GM19324 (cell line): ENCODE measurements at regions not wholly inside any gene's neighbourhood (a gene's known extent, or its start where the extent isn't known, plus 50 kb on each side); places are given as distances from the start of the nearest gene placed in this dataset.
A peak's percentile ranks its signal among the peaks of the same experiment; 100 is the strongest.
"Not testable (repeated sequence)": the region's sequence is repeated elsewhere in the genome, so short reads cannot be mapped to it uniquely, and the experiment has no call there.

ENCODE experiments used
- ATAC-seq: cut with Tn5 transposase; IDR thresholded peaks from one replicate; pipeline ENCODE4 v1.9.1; 2021; ENCODE audit warnings: mild to moderate bottlenecking, moderate library complexity; ENCODE audit not compliant: unreplicated experiment, low FRiP score

- no peak for ATAC-seq
Measured at GRCh38 chr4:81375745-81376144, 96.0 kb downstream of the RASGEF1B start.

DNA sequence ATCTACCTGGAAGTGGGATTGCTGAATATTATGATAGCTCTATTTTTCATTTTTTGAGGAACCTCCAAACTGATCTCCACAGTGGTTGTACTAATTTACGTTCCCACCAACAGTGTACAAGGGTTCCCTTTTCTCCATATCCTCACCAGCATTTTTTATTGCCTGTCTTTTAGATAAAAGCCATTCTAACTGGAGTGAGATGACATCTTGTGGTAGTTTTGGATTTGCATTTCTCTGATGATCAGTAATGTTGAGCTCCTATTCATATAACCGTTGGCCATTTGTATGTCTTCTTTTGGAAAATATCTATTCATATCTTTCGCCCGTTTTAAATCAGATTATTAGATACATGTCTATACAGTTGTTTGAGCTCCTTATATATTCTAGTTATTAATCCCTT, 101.8 kb downstream of the RASGEF1B start:
- no peak for ATAC-seq

DNA sequence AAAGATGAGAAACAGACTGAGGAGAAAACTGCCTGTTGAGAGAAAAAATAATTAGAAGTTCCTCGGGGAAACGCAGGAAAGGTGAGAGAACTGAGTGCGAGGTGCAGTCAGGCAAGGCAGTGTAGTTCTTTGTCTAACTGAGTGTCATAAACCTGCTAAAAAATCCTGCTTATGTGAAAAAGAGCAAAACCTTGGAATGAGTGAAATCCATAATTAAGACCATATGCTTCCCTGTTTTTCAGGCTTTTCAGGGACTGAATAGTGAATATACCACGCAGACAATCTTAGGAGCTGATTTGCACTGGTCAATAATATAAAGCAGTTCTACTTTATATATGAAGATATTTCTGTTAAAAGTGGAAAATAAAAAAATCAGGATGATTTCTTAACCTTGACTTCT, 104.9 kb downstream of the RASGEF1B start:
- no peak for ATAC-seq

GRCh38 chr4:81360737-81361136, 111.0 kb downstream of the RASGEF1B start:
- ATAC-seq: no peak

DNA sequence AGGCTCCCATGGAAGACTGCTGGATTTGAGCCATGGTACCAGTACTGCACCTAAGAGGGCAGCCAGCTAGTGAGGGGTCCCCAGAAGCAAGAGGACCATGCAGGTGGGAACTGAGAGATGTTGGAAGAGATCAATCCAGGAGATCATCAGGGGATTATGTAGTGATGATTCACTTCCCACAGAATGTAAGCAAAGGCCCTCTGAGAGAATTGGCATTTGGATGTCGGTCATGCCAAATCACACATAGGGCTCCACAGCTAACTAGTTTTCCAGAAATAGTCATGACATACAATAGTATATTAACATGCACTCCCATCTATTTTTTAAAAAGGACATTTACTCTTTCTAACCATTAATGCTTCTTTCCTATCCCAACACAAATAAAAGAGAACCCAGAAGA, 112.5 kb downstream of the RASGEF1B start:
- ATAC-seq: no peak

DNA sequence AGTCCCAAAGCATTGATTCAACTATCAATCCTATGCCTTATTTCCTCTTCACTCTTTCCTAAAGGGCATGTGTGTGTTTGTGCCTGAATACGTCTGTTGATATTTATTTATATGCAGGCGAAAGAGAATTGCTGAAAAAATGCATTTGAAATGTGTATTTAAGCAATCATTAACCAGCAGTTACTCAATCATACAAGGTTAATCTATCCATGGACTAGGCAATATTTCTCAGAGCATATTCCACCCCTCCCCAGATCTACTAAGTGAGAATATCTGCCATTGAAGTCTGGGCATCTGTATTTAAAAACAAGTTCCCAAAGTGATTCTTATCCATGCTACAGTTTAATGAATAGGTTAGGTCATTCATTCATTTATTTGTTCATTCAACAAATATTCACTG, 113.6 kb downstream of the RASGEF1B start:
- no peak for ATAC-seq

DNA sequence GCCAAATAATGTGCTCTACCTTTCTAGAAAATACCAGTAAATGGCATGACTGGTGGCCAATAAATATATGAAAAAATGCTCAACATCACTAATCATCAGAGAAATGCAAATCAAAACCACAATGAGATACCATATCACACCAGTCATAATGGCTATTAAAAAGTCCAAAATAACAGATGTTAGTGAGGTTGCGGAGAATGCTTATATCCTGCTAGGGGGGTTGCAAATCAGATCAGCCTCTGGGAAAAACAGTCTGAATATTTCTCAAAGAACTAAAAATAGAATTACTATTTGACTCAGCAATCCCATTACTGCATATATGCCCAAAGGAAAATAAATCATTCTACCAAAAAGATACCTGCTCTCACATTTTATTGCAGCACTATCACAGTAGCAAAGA, 115.1 kb downstream of the RASGEF1B start:
- no peak for ATAC-seq

DNA sequence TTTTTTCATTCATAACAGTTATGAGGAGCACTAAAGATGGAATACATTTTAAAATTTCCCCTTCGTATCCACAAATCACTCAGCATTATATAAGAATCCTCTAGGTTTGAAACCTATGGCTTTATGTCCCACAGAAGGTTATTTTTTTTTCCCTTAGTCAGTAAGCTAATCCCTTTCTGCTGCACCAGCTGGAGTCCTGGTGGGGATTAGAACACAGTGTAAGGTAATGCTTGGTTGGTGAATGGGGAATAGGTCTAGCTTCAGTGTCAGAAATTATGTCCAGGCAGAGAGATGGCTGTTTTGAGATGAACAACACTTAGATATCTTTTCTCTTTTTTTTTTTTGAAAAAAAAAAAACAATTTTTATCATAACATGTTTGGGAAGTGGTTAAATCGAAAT, 116.6 kb downstream of the RASGEF1B start:
- no peak for ATAC-seq

DNA sequence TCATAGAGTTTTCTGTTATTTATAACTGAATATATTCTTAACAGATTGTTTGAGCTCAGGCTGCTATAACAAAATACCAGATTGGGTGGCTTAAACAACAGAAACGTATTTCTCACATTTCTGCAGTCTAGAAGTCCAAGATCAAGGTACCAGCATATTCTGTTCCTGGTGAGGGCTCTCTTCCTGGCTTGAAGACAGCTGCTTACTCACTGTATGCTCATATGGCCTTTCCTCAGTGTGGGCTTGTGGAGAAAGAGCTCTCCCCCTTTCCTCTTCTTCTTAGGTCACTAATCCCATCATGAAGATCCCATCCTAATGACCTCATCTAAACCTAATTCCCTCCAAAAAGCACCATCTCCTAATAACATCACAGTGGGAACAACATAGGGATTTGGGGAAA, 117.8 kb downstream of the RASGEF1B start:
- no peak for ATAC-seq

GRCh38 chr4:81352446-81352835, 119.3 kb downstream of the RASGEF1B start:
- ATAC-seq: no peak

- peak; percentile 87 for ATAC-seq
Measured at GRCh38 chr4:81351654-81352445, 119.9 kb downstream of the RASGEF1B start.

GRCh38 chr4:81350040-81350439, 121.7 kb downstream of the RASGEF1B start:
- no peak for ATAC-seq

DNA sequence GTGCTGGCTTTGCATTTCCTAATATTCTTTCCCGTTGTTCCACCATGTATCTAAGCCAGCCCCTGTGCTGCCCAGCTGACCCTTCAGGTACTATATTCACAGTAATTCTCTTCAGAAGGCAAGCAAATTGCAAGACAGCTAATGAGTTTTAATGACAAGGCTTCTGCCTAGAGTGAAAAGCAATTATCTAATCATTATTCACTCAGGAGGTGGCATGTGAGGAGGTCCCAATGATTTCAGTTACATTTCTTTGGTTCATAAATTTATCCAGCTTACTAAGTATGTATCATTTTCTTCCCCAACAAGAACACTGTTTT, 123.0 kb downstream of the RASGEF1B start:
- ATAC-seq: no peak

DNA sequence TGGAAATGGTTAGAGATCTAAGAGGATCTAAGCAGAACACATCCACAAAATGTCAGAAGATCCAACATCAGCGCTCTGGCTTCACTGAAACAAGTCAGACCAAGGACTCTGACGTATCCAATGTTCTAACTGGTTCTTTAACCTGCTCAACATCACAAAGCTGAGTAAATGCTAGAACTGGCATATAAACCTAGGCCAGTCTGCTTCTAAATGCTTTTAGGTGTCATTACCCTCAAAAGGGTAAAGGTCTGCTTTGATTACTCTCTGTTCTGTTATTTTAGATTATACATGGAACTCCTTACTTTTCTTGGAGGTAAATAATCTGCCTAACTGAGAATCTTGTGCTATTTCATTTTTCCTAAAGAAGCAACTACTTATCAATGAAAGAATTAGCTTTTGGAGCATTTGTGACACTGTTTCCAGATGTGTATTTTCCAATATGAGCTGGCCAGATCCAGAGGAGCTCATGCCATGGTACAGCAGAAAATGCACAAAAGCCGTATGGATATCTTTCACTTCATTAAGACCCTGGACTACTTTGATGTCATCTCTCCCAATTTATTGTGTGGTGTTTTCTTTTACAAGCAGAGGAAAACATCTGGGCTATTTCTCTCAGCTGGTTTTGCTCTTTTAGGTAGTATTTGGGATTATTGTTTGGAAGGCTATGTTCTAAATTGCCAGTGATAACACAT, 123.5 kb downstream of the RASGEF1B start:
- no peak for ATAC-seq

GRCh38 chr4:81346719-81347118, 125.0 kb downstream of the RASGEF1B start:
- no peak for ATAC-seq

- no peak for ATAC-seq
Measured at GRCh38 chr4:81343536-81343935, 128.2 kb downstream of the RASGEF1B start.

- no peak for ATAC-seq
Measured at GRCh38 chr4:81343046-81343445, 128.0 kb upstream of the PRKG2 start.

DNA sequence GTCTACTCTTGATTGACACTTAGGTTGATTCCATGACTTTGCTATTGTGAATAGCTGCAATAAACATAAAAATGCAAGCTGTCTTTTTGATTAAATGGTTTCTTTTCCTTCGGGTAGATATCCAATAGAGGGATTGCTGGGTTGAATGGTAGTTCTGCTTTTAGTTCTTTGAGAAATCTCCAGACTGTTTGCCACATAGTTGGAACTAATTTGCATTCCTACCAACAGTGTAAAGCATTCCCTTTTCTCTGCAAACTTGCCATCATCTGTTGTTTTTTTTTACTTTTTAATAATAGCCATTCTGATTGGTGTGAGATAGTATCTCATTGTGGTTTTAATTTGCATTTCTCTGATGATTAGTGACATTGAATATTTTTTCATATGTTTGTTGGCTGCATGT, 122.2 kb upstream of the PRKG2 start:
- no peak for ATAC-seq

- ATAC-seq: no peak
Measured at GRCh38 chr4:81335122-81335912, 120.3 kb upstream of the PRKG2 start.

DNA sequence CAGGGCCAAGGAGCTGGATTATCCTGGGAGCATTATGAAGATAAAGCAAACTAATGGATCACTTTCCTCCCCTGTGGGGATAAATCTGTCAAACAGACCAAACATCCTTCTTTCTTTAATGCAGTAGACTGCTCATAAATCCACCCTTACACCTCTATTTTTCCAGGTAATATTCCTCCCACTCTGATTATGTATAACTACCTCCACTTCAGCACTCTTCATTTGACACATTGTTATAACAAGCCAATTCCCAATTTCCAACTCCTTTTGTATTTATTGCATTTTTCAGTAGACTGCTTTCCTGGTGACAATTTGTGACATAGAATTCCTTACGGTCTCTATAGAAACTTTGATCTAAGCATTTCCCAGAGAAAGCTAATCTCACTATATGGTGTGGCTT, 115.0 kb upstream of the PRKG2 start:
- ATAC-seq: no peak

DNA sequence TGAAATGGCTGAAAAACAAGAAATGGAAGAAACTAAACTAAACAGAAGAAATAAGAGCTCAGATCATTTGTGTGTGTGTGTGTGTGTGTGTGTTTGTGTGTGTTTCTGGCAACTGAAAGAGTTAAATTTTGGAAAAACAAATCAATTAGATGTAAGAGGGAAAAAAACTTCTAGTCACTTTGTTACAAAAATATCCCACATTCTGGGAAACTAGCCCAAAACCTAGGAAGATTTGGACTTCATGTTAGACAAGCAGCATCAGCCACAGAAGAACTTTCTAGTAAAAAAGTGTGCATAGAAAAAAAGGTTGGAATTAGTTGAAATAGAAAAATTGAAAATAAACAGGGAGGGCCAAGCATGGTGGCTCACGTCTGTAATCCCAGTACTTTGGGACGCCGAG, 111.6 kb upstream of the PRKG2 start:
- no peak for ATAC-seq

- not testable (repeated sequence) for ATAC-seq
Measured at GRCh38 chr4:81324594-81324993, 109.6 kb upstream of the PRKG2 start.
